ENCODE measurements at regions not wholly inside any gene's neighbourhood (a gene's known extent, or its start where the extent isn't known, plus 50 kb on each side); places are given as distances from the start of the nearest gene placed in this dataset.

- peak; percentile 95 for TF ChIP-seq ATF5 (CRISPR knock-in tag; IDR thresholded peaks at IDR 0.05; ENCODE audit: low read depth)
- TF ChIP-seq ELF3 (CRISPR knock-in tag; IDR thresholded peaks at IDR 0.05): peak; percentile 88
- TF ChIP-seq, protein P1, sequence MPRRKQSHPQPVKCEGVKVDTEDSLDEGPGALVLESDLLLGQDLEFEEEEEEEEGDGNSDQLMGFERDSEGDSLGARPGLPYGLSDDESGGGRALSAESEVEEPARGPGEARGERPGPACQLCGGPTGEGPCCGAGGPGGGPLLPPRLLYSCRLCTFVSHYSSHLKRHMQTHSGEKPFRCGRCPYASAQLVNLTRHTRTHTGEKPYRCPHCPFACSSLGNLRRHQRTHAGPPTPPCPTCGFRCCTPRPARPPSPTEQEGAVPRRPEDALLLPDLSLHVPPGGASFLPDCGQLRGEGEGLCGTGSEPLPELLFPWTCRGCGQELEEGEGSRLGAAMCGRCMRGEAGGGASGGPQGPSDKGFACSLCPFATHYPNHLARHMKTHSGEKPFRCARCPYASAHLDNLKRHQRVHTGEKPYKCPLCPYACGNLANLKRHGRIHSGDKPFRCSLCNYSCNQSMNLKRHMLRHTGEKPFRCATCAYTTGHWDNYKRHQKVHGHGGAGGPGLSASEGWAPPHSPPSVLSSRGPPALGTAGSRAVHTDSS (CRISPR knock-in tag; conservative IDR thresholded peaks at IDR 0.05): no peak
- TF ChIP-seq ZNF138 (CRISPR knock-in tag; IDR thresholded peaks at IDR 0.05; ENCODE audit: low read depth): peak; percentile 93
- TF ChIP-seq ZNF616 (CRISPR knock-in tag; IDR thresholded peaks at IDR 0.05; ENCODE audit: low read depth): peak; percentile 89
- TF ChIP-seq ZNF484 (CRISPR knock-in tag; IDR thresholded peaks at IDR 0.05; ENCODE audit: borderline replicate concordance, low read depth): no peak
- no peak for TF ChIP-seq ZBTB38 (CRISPR knock-in tag; IDR thresholded peaks at IDR 0.05)
- 0 out of 2 replicates have a peak, but pooled peaks have one; percentile 25 for TF ChIP-seq RFXAP (CRISPR knock-in tag; IDR thresholded peaks at IDR 0.05; ENCODE audit: borderline replicate concordance)
- TF ChIP-seq PTBP1 (IDR thresholded peaks at IDR 0.05; ENCODE audit: low read depth, low read length, poor library complexity, severe bottlenecking): peak; percentile 67
- TF ChIP-seq, protein P2, sequence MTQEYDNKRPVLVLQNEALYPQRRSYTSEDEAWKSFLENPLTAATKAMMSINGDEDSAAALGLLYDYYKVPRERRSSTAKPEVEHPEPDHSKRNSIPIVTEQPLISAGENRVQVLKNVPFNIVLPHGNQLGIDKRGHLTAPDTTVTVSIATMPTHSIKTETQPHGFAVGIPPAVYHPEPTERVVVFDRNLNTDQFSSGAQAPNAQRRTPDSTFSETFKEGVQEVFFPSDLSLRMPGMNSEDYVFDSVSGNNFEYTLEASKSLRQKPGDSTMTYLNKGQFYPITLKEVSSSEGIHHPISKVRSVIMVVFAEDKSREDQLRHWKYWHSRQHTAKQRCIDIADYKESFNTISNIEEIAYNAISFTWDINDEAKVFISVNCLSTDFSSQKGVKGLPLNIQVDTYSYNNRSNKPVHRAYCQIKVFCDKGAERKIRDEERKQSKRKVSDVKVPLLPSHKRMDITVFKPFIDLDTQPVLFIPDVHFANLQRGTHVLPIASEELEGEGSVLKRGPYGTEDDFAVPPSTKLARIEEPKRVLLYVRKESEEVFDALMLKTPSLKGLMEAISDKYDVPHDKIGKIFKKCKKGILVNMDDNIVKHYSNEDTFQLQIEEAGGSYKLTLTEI (CRISPR knock-in tag; conservative IDR thresholded peaks at IDR 0.05): no peak
- peak; percentile 56 for TF ChIP-seq SRSF1 (optimal IDR thresholded peaks at IDR 0.05; ENCODE audit: low read depth, low read length)
- TF ChIP-seq KLF15 (CRISPR knock-in tag; IDR thresholded peaks at IDR 0.05; ENCODE audit: borderline replicate concordance): peak; percentile 56; the same call in 1 of the 2 replicates
- no peak for TF ChIP-seq THAP9 (CRISPR knock-in tag; IDR thresholded peaks at IDR 0.05; ENCODE audit: borderline replicate concordance)
- TF ChIP-seq, protein P3, sequence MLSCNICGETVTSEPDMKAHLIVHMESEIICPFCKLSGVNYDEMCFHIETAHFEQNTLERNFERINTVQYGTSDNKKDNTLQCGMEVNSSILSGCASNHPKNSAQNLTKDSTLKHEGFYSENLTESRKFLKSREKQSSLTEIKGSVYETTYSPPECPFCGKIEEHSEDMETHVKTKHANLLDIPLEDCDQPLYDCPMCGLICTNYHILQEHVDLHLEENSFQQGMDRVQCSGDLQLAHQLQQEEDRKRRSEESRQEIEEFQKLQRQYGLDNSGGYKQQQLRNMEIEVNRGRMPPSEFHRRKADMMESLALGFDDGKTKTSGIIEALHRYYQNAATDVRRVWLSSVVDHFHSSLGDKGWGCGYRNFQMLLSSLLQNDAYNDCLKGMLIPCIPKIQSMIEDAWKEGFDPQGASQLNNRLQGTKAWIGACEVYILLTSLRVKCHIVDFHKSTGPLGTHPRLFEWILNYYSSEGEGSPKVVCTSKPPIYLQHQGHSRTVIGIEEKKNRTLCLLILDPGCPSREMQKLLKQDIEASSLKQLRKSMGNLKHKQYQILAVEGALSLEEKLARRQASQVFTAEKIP (CRISPR knock-in tag; IDR thresholded peaks at IDR 0.05; ENCODE audit: borderline replicate concordance): no peak
- TF ChIP-seq SP4 (CRISPR knock-in tag; IDR thresholded peaks at IDR 0.05): peak; percentile 78
- no peak for TF ChIP-seq ZNF530 (CRISPR knock-in tag; IDR thresholded peaks at IDR 0.05; ENCODE audit: low read depth)
- TF ChIP-seq ZKSCAN8 (CRISPR knock-in tag; IDR thresholded peaks at IDR 0.05; ENCODE audit: borderline replicate concordance): peak; percentile 49; the same call in 1 of the 2 replicates
- TF ChIP-seq ZNF547 (CRISPR knock-in tag; IDR thresholded peaks at IDR 0.05): peak; percentile 72; the same call in 1 of the 2 replicates
- no peak for TF ChIP-seq ZFAT (CRISPR knock-in tag; conservative IDR thresholded peaks at IDR 0.05)
- TF ChIP-seq ZBTB8A (CRISPR knock-in tag; IDR thresholded peaks at IDR 0.05; ENCODE audit: borderline replicate concordance, low read depth): peak; percentile 73; the same call in 1 of the 2 replicates
Observed at GRCh38 chr16:85524630-85525419, 88.3 kb upstream of the GSE1 start (continued).
